WERI-Rb-1 (cell line): ENCODE measurements at regions not wholly inside any gene's neighbourhood (a gene's known extent, or its start where the extent isn't known, plus 50 kb on each side); places are given as distances from the start of the nearest gene placed in this dataset.

Experiments used
- DNase-seq: peaks from one replicate; pipeline ENCODE4 v3.0.0-alpha.2; 2020
- H3K27ac ChIP-seq: fragments of 250-450 bp; sonication (Bioruptor Pico); 2 replicates; pipeline ENCODE4 v1.5.1; 2020; ENCODE audit warnings: mild to moderate bottlenecking, moderate library complexity
- H3K27me3 ChIP-seq: fragments of 250-450 bp; sonication (Bioruptor Pico); 2 replicates; pipeline ENCODE4 v1.5.1; 2021; ENCODE audit warnings: mild to moderate bottlenecking, low read depth, moderate library complexity; ENCODE audit not compliant: insufficient read depth, severe bottlenecking
- H3K36me3 ChIP-seq: fragments of 250-450 bp; sonication (Bioruptor Pico); 2 replicates; pipeline ENCODE4 v1.5.1; 2020; ENCODE audit warnings: mild to moderate bottlenecking, moderate library complexity
- H3K4me3 ChIP-seq: 2 replicates; pipeline ENCODE4 v1.5.1; 2011; ENCODE audit warnings: low read depth, mild to moderate bottlenecking, control low read depth, low read length
- H3K9me3 ChIP-seq: fragments of 250-450 bp; sonication (Bioruptor Pico); 2 replicates; pipeline ENCODE4 v1.5.1; 2021; ENCODE audit warnings: mild to moderate bottlenecking, moderate library complexity; ENCODE audit not compliant: severe bottlenecking
- TF ChIP-seq, protein P1 (sequence below): IDR thresholded peaks from 2 replicates; pipeline ENCODE4 v1.5.1; 2011; ENCODE audit warnings: low read depth, mild to moderate bottlenecking, control low read depth, inconsistent platforms, low read length

DNA sequence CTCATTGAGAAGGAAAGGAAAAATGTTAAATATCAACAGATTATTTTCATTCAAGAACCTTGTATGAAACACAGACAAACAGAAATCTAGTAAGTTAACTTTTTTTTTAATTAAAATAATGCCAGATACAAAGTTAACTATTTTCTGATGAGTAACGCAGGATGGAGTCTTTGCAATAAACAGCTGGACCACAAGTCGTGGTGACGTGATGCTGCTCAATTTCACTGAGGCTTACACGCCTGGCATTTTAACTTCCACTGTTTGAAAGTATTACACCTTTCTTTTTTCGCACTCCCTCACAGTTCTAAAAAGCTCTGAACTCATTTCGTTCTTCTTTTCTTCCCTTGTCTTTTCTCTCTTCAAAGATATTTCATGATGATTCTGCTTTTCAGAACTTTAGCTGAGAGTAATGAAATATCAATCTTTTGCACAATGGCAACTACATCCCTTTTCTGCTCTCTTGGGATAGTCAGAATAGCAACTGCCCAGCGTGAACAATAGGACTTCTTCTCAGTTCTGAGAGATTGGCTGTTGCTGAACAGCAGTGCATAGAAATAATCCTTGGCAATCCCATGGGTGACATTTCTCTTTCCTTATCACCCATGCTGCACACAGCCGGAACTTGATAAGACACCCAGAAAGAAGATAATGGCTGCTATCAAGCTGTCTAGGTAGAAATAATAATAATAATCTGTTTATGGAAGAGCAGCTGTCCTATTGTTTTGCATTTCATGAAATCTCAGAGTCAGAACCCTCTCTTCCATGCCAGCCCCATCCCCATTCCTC, 160.5 kb downstream of the BTG1 start:
- H3K9me3 ChIP-seq = no peaks in the 10 kb centered on the region
- DNase-seq = no peak
- H3K27ac ChIP-seq = no peak overlapping the region
- no peaks in the 10 kb centered on the region for H3K36me3 ChIP-seq
- H3K4me3 ChIP-seq = no peak overlapping the region
- no peaks in the 10 kb centered on the region for H3K27me3 ChIP-seq
- TF ChIP-seq, protein P1, sequence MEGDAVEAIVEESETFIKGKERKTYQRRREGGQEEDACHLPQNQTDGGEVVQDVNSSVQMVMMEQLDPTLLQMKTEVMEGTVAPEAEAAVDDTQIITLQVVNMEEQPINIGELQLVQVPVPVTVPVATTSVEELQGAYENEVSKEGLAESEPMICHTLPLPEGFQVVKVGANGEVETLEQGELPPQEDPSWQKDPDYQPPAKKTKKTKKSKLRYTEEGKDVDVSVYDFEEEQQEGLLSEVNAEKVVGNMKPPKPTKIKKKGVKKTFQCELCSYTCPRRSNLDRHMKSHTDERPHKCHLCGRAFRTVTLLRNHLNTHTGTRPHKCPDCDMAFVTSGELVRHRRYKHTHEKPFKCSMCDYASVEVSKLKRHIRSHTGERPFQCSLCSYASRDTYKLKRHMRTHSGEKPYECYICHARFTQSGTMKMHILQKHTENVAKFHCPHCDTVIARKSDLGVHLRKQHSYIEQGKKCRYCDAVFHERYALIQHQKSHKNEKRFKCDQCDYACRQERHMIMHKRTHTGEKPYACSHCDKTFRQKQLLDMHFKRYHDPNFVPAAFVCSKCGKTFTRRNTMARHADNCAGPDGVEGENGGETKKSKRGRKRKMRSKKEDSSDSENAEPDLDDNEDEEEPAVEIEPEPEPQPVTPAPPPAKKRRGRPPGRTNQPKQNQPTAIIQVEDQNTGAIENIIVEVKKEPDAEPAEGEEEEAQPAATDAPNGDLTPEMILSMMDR = no peak

DNA sequence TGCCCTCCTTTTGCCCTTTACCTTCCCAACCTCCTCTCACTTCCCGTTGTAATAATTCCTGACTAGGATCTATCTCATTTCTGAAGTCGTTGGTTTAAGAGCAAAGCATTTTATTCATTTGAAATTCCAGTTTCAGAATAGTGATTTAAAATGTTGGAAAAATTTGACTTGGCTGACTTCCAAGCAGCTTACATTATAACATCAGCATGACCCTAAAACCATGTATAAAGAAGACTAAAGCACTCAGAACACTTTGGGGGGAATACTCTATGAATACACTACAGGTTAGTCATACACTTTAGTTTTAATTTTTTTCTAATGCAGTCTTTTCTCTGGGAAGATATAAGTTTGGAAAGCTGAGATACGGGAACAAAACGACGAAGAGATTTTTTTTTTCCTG, 161.1 kb downstream of the BTG1 start:
- Histone ChIP-seq H3K36me3 (no peaks in the 10 kb centered on the region), H3K27me3 (no peaks in the 10 kb centered on the region), H3K27ac (no peak overlapping the region), H3K9me3 (no peaks in the 10 kb centered on the region), H3K4me3 (no peak overlapping the region)
- TF ChIP-seq, protein P1 = no peak
- DNase-seq = no peak

- no peaks in the 10 kb centered on the region for H3K27me3 ChIP-seq
- no peak for DNase-seq
- TF ChIP-seq, protein P1 = no peak
- H3K4me3 ChIP-seq = no peak overlapping the region
- H3K9me3 ChIP-seq = no peaks in the 10 kb centered on the region
- H3K36me3 ChIP-seq = no peaks in the 10 kb centered on the region
- H3K27ac ChIP-seq = no peak overlapping the region
Measured at GRCh38 chr12:91983935-91984334, 161.7 kb downstream of the BTG1 start.

DNA sequence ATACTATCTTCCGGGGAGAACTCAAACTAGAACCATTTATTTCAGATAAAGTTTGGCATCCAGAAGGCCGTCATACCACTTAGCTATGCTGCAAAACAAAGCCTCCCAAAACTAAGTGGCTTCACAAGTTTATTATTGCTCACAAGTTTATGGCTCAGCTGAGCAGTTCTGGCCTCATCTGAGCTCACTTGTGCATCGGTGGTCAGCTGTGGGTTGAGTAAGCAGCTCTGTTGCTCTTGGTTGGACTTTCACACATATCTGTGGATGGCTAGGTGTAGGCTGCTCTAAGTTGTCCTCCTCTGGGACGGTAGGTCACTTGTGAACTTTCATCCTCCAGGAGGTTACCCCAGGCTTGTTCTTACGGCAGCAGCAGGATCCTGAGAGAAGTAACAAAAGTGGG, 162.7 kb downstream of the BTG1 start:
- Histone ChIP-seq H3K4me3 (no peak overlapping the region), H3K27ac (no peak overlapping the region), H3K36me3 (no peaks in the 10 kb centered on the region), H3K27me3 (no peaks in the 10 kb centered on the region), H3K9me3 (no peaks in the 10 kb centered on the region)
- TF ChIP-seq, protein P1 = no peak
- no peak for DNase-seq

DNA sequence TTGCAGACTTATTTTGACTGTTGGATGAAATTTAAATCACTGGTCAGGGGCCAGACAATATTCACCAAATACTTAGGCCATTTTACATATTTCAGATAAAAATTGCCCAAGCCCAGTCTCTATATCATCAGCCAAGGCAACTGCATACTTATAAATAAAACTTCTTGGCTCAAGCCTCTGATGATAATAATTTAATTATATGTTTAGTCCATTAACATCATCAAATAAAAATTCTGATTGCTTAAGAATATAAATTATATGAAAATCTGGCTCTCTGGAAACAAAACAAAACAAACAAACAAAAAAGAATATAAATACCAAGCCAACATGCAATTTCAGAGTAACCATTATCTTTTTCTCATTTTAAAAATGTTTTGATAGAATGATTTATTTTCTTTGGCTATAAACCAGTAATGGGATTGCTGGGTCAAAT, 165.2 kb downstream of the BTG1 start:
- Histone ChIP-seq H3K27ac (no peak overlapping the region), H3K4me3 (no peak overlapping the region), H3K27me3 (no peaks in the 10 kb centered on the region), H3K36me3 (no peaks in the 10 kb centered on the region), H3K9me3 (no peaks in the 10 kb centered on the region)
- TF ChIP-seq, protein P1 = no peak
- DNase-seq = no peak

GRCh38 chr12:91978143-91978542, 167.5 kb downstream of the BTG1 start:
- DNase-seq = no peak
- H3K4me3 ChIP-seq = no peak overlapping the region
- TF ChIP-seq, protein P1 = no peak
- no peaks in the 10 kb centered on the region for H3K9me3 ChIP-seq
- H3K36me3 ChIP-seq = no peaks in the 10 kb centered on the region
- H3K27ac ChIP-seq = no peak overlapping the region
- H3K27me3 ChIP-seq = no peaks in the 10 kb centered on the region
